ENCODE measurements at regions not wholly inside any gene's neighbourhood (a gene's known extent, or its start where the extent isn't known, plus 50 kb on each side); places are given as distances from the start of the nearest gene placed in this dataset.

- no peak for TF ChIP-seq CTCF (IDR thresholded peaks at IDR 0.05 in 2 of 3, conservative IDR thresholded peaks at IDR 0.05 in 1 of 3; ENCODE audit: control insufficient read depth in 2 of 3, extremely low read depth in 1 of 3, insufficient read depth in 1 of 3, low read depth in 3 of 3, low read length in 3 of 3)
- no peak for TF ChIP-seq TAF1 (IDR thresholded peaks at IDR 0.05; ENCODE audit: borderline replicate concordance, low read depth, low read length)
- no peak for TF ChIP-seq RB1 (IDR thresholded peaks at IDR 0.05; ENCODE audit: borderline replicate concordance)
- TF ChIP-seq EZH2 (IDR thresholded peaks at IDR 0.05; ENCODE audit: borderline replicate concordance, control insufficient read depth, low read depth, low read length) = no peak
- TF ChIP-seq STAT3 (IDR thresholded peaks at IDR 0.05; ENCODE audit: low read depth, low read length) = no peak
These were observed 1133.1 kb upstream of the ACO1 start for GRCh38 chr9:31251386-31251785.
